ENCODE measurements at regions not wholly inside any gene's neighbourhood (a gene's known extent, or its start where the extent isn't known, plus 50 kb on each side); places are given as distances from the start of the nearest gene placed in this dataset.

GRCh38 chr5:20500546-20500945 lies 512.5 kb upstream of the CDH18 start:
- TF ChIP-seq CTCF (IDR thresholded peaks at IDR 0.05 in 2 of 3, conservative IDR thresholded peaks at IDR 0.05 in 1 of 3; ENCODE audit: control insufficient read depth in 2 of 3, extremely low read depth in 1 of 3, insufficient read depth in 1 of 3, low read depth in 3 of 3, low read length in 3 of 3) (no peak), NR2F1 (conservative IDR thresholded peaks at IDR 0.05) (no peak), ZNF274 (IDR thresholded peaks at IDR 0.05; ENCODE audit: insufficient read depth, insufficient read length) (no peak), PKNOX1 (IDR thresholded peaks at IDR 0.05) (no peak), POLR2AphosphoS5 (IDR thresholded peaks at IDR 0.05; ENCODE audit: low read length) (no peak), POLR2A (IDR thresholded peaks at IDR 0.05; ENCODE audit: low read depth, low read length) (no peak), NR2C2 (IDR thresholded peaks at IDR 0.05; ENCODE audit: borderline replicate concordance, control insufficient read depth, insufficient read length, low read depth) (no peak), KDM1A (IDR thresholded peaks at IDR 0.05; ENCODE audit: borderline replicate concordance) (no peak), TAF1 (IDR thresholded peaks at IDR 0.05; ENCODE audit: borderline replicate concordance, low read depth, low read length) (no peak)

All from GM12878 (cell line).